GM19351 (cell line): ENCODE measurements at regions not wholly inside any gene's neighbourhood (a gene's known extent, or its start where the extent isn't known, plus 50 kb on each side); places are given as distances from the start of the nearest gene placed in this dataset.
A peak's percentile ranks its signal among the peaks of the same experiment; 100 is the strongest.

Experiments used
- ATAC-seq: cut with Tn5 transposase; IDR thresholded peaks from one replicate; pipeline ENCODE4 v1.9.1; 2021; ENCODE audit warnings: mild to moderate bottlenecking, moderate library complexity; ENCODE audit not compliant: unreplicated experiment

DNA sequence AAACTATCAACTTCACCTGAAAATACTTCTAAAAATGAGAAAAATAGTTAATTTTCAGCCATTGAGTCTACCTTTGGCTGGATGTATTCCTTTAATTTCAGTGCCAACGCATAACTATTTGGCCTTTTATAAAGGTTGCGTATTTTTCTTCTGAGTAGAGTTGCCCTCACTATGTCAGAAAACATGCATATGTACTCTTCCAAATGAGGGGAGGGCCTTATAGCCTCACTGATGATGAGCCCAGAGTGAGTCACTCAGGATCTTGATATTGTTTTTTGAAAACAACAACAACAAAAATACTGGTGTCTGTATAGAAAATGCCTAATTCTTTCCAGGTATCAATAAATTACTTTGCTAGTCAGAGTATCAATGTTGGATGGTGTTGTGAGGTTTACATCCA lies 349.3 kb downstream of the FBXO8 start:
- ATAC-seq, result no peak

DNA sequence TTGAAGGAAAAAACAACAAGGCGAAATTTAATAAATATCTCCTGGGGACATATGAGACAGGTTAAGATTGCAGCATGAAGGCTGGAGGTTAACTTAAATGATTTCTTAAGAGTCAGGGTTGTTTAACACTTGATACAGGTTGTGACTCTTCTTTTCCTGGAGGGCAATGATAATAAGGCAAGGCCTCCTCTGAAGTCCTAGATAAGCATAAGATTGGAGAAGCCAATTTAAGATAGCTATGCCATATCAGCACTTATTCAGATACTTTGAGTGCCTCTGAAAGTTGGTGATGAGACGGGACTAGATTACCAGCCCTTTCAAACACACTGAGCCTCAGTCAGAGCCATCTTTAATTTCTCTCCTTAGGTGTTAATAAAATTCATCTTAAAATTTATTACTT lies 350.8 kb downstream of the FBXO8 start:
- ATAC-seq, result no peak

DNA sequence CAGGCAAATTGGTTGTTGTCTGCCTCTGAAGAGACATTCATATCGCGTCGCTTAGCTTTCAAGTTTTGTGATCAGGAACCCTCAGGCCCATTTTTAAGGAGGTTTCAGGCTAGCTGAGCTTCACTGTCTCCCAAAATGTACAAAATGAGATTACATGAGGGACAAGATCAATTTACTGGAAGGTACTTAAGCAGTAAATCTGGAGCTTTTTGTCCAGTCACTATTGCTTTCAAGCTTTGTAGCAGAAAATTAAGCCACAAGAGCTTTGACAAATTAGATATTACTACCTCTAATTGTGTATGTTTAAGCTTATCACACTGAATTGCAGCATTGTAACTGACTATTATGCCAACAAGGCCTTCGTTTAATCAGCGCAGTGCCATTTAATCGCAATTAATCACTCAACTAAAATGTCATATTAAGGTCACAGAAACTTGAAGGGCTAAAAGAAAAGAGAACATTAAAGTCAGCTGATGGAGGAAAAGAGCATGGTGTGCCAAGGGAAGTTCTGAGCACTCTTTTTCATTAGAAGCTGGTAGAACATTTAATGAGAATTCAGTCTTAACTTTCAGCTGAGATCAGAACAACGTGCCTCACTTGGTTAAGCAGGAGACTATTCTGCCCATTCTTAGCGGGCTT lies 353.0 kb downstream of the FBXO8 start:
- no peak for ATAC-seq

DNA sequence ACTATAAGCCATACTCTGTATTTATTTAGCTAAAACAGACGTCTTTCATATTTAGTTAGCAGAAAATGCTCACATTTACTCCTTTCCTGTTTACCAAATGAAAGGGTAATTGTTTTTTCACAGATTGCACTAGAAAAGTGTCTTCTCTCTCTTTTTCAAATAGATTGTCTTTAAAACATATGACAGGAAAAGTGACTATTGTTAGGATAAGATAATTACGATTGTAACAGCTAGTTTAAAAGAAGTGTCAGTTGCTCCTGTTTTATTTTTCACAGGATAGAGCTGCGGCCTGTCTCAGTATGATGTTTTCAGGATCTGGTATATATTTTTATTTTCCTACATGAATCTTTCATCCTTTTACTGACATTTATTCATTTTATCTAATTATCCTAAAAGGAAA lies 353.5 kb downstream of the FBXO8 start:
- no peak for ATAC-seq

DNA sequence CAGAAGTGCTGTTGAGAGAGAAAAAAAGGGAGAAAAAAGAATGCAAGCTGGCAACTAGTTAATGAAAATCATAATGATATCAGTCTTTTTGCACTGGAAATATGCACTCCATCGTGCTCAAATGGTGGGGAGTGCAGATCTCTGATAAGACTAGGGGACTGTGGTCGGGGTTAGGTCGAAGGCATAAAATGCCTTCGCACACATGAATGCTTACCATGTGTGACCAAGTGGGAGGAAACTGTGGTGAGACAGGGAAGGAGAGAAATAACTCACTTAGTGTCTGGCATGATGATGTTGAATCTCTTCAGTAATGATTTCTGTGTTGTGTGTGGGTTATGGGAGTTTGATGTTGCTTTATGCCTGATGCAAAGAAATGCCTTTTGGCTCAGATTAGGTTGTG lies 358.9 kb downstream of the FBXO8 start:
- ATAC-seq, result peak; percentile 84

DNA sequence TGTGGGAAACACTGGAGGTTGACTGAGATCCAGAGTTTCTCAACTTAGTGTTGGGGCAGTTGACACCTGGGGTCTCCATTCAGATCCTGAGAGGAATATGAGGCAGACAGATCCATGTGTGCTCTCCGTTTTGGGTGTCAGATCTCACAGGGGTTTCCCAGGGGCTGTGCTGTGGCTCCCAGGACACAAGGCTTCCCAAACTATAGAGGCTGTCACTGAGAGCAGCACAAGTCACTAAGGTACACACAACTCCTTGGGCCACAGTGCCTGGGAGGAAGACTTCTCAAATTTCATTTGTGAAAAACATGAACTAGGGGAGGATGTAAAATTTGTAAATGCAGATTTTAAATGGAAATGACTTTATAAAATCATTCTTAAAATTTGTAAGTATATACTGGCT lies 363.6 kb downstream of the FBXO8 start:
- ATAC-seq, result no peak

DNA sequence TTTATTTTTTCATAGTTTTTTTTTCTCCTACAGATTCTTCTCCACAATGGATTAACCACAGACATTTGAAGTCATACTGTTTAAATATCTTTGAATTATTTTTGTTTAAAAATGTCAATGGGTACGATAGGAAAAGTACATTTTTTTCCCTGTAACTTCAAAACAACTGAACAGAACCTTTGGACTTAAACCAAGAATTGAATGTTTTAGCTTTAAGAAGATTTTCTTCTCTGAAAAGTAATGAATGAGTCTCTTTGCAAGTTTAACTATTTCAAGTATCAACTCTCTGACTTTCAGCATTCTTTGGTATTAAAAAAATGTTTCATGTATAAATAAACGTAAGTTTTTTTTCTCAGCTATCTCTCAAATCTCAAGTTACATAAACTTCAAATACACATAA lies 364.3 kb downstream of the FBXO8 start:
- no peak for ATAC-seq

DNA sequence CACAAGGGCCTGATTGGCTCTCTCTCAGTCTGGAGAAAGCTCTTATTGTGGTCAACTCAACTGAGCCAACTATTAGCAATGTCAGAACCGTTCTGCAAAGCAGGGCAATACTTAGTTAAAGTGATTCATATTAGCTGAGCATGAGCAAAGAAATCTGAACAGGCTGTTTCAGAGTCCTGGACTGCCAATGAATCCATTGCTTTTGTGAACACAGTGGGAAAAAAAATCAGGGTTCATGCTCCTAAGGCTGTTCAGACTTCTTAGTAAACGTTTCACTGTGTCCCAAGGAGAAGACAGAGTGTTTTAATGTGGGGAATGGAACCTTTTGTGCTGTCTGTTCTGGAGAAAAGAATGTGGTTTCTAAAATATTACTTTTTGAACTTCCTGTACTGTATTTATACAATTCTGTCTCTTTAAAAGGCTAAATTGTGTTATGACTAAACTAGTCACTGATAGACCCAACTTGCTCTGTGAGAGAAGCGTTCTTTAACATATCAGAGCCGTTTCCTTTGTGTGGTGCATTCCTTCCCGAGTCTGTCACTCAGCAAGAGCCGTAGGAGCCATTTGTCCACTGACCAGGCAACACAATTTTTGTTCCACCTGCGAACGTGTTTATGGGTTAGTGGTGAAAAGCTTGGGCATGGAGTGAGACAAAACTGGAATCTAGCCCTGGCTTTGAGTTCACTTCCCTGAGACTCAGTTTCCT lies 366.1 kb downstream of the FBXO8 start:
- ATAC-seq, result no peak

DNA sequence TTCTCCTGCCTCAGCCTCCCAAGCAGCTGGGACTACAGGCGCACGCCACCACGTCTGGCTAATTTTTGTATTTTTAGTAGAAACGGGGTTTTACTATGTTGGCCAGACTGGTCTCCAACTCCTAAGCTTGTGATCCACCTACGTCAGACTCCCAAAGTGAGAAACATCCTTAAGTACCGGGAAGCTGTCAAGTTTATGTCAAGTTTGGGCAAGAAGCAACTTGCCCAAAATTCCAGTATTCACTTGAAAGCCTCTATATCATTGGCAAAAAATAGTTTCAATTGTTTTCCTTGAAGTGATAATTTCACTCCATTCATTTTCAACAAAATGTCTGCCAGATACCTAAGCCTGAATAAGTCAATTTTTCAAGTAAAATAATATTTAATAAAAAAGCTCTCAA lies 370.0 kb downstream of the FBXO8 start:
- ATAC-seq, result no peak

DNA sequence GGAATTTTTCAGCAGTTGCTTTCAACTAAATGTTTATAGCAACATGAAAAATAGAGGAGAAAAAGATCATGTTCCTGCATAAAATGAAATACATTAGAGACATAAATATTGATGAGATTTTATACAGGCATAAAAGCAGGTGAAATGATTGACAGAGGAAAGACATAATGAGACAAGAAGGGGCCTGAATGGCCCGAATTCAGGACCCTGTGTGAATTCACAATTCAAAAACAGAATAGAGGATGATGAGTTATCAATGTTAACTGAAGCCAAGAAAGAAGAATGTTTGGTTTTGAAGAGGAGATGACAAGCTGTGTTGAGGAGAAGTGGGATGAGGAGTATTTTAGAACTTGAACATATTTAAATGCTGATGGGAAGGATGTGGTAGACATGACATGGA lies 371.1 kb downstream of the FBXO8 start:
- ATAC-seq, result no peak

DNA sequence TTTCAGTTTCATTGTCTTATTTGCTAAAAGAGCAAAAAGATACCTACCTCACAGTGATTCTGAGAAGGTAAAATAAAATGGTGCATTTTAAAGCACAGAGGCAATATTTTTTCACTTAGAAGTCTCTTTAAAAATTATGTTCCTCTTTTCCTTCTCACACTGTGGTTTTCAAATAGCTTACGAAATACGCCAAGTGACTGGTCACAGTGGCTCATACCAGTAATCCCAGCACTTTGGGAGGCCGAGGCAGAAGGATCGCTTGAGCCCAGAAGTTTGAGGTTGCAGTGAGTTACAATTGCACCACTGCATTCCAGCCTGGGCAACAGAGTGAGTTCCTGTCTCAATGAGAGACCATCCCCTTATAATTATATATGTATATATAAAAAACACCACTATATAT lies 372.6 kb downstream of the FBXO8 start:
- ATAC-seq, result no peak

DNA sequence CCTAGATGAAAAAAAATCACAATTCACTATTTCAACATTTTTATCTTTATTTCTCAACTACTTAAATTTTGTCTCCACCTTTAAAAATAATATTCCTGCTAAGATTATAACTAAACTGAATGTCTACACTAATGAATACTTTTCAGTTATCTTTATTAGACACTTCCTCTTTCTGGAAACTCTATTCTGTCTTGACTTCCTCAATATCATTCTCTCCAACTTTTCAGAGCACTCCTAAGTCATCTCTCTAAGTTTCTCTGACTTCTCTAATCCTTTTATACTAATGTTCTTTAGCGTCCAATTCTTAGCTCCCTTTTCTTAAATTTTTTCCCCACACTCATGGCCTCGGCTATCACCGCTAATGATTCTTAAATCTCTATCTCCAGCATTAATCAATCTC lies 374.2 kb downstream of the FBXO8 start:
- ATAC-seq, result no peak

DNA sequence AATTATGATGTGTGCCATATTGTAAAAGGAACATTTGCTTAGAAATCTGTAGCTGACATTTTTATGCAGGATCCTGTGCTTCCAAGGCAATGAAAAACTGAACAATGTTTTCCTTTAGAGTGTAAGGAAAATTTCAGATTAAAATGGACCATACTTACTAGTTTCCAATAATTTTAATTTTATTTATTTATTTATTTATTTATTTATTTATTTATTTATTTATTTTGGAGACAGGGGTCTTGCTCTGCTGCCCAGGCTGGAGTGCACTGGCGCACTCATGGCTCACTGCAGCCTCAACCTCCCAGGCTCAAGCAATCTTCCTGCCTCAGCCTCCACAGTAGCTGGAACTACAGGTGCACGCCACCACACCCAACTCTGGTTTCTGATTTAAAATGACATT lies 369.8 kb upstream of the HAND2 start:
- no peak for ATAC-seq

DNA sequence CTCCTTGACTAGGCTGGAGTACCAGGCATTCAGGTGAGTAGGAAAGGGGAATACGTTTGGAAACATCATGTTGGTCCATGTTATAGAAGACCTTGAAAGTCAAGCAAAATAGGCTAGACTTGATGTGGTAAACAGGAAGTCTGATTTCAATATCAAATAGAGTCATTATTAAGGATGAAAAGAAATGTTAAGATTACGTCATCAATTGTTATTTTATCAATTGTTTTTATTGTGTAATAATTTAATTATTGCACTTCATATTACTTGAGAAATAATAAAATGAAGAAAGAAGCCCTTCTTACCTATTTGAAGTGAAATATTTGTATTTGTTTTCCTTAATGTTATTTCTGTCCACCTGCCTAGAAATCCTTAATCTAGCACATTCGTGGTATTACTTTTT lies 361.0 kb upstream of the HAND2 start:
- no peak for ATAC-seq

DNA sequence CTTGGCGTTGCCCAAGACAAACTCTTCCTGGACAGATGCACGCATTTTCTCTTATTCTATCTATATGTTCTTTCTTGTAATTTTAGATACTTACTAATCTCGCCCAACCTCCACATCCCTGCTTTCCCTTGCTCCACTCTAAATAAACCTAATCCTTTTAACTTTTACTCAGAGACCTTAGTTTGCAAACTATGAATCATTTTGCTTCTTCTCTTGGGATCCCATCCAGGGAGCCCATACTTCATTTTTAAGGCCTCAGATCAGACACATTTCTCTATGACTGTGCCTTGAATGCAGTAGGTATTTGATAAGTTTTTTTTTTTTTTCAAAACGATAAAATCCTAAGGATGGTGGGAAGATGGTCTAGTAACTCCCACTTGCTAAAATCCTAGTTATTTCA lies 353.8 kb upstream of the HAND2 start:
- no peak for ATAC-seq

DNA sequence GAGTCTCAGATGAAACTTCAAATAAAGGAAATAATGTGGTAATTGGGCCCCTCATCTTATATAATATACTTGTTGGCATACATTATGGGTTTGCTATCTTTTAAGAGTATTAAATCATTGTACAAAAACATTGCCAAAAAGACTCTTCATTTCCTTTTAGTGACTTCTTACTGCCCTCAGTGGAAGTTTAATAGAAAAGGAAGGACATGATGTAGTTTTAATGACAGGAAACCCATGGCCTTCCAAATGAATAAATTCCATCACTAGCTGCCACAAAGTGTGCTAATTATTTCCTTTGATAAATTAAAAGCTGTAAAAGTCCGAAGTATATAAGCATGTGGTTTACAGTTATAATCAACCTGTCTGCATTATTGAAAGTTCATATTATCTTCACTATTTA lies 350.9 kb upstream of the HAND2 start:
- no peak for ATAC-seq

DNA sequence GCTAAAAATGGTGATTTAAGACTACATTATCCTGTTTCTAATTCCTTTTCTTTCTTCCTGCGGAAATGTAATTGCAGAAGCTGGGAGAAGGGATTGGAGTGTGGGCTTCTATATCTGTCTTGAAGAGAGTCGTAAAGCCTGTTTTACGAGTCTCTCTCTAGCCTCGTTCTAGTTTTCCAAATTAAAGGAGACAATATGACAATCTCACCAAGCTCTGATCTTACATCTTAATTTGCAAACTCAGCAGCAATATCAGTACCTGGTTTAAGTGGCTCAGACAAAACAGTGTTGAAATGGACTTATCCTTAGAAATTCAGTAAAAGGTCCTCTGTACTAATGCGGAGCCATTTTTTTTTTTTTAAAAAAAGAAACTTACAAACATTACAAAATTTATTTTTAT lies 349.5 kb upstream of the HAND2 start:
- no peak for ATAC-seq

DNA sequence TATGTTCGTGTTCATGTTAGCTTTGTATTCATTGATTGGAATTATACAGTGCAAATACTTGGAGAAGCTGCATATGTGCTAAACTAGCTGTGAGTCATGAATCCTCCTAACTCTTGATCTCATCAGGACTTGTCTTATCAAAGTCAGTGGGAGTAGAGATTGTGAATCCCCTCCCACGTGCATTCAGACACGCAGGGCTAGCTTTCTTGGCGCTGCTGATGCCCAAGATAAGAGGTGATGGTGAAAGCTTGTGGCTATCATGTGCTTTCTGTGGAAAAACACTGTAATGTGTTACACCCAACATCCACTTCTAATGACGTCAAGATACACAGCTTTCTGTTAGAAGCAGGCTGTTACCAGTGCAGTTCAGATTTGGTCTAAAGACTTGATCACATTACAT lies 348.7 kb upstream of the HAND2 start:
- no peak for ATAC-seq

DNA sequence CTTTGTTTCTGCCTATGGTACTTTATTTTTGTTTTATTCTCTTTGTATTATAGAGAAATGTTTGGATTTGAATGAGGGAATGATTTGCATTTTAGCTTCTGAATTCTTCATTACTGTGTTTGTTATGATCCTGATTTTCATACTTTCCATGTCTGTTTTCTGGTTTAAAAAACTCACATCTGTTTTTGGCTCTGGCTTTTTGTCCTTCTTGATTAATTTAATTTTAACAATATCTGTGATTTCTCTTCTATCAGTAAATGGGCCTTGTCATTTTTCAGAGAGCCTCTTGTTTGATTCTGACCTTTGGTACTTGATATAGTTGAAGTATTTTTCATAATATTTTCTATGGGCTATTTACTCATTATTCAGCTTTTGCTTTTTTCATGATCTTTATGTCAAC lies 341.6 kb upstream of the HAND2 start:
- no peak for ATAC-seq

DNA sequence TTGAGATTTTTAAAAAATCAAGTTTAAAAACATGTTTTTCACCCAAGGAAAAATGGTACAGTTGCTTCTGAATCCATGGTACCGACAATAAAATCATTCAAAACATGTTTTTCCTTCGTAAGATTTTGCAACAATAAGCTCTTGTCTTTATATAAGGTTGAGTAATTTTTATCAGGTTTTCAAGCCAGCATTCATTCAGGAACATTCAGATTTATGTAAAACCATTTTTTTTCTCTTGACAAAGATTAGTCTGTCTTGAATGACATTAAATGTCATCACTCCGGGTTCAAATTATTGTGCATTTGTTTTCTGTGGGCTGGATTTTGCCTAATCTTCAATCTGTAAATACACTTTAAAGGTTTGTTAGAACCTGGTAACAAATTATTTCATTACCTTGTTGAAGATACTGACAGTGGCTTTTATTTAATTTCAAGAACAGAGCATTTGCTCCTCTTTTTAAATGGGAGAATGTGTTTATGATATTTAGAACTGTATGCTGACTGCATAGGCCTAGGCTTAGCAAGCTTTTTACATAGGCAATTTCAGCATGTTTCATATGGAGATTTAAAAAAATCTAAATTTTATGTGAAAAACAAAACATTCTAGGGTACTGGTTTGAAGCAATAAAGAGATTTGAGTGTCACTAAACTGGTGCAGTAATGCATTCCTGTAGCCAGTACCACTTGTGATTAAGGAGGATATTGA lies 336.4 kb upstream of the HAND2 start:
- no peak for ATAC-seq

DNA sequence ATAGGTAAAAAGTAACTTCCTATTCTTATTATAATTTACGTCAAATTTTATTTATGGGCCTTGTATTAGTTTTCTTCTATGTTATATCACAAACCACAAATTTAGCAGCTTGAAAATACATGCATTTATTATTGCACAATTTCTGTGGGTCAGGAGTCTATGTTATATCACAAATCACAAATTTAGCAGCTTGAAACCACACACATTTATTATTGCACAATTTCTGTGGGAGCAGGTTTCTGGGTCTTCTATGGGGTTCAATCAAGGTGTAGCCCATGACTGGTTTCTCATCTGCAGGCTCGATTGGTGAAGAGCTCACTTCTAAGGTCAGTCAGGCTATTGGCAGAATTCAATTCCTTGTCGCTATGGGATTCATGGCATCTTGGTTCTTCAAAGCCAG lies 332.7 kb upstream of the HAND2 start:
- ATAC-seq, result no peak

DNA sequence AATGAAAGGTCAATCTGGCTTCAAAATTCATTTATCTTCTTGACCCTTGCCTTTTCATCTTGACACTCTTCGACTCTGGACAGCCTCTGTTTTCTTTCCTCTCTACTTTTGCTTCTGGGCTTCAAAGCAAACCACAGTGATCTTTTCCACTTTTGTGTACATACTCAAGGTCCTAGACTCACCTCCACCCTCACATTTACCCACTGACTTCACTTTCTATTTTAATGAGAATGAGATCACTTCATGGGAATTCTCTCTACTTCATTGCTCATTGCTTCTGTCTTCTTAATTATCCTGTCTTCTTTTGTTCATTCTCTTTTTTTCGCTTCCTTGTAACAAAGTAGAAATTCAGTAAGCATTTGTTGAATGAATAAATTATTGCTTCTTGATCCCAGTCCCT lies 330.1 kb upstream of the HAND2 start:
- ATAC-seq, result no peak
